ENCODE measurements at regions not wholly inside any gene's neighbourhood (a gene's known extent, or its start where the extent isn't known, plus 50 kb on each side); places are given as distances from the start of the nearest gene placed in this dataset.

DNA sequence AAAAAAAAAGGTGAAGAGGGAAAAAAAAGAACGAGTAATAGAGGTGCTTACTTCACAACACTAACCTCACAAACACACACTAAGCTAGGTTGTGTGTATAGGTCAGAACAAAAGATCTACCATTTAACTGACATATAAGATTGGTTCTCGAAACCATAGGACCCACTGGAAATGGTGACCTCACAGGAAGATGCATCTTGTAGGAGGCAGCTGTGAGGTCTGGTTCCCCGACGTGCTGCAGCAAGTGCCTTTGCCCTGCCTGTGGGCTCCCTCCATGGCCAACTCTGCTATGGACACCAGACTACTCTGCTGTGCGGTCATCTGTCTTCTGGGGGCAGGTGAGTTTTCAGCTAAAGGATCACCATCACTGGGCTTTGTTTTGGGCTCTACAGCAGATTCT lies 133.8 kb upstream of the PRSS1 start:
- Mint-ChIP-seq H3K4me1 (ENCODE audit: low read depth) (peaks cover 13% of the 10 kb centered on the region), H3K27me3 (no peaks in the 10 kb centered on the region), H3K27ac (peak overlapping the region; percentile 87), H3K4me3 (peak overlapping the region; percentile 86), H3K36me3 (ENCODE audit: low read depth) (peaks cover 6% of the 10 kb centered on the region), H3K9me3 (no peaks in the 10 kb centered on the region)
- intact Hi-C loops (cut with DNase I, micrococcal nuclease), result no loop called here
- ATAC-seq (ENCODE audit: poor library complexity) (no peak), DNase-seq (no peak)
- POLR2A ChIA-PET, result interaction anchor here (0.6 to 3.5 kb wide), 8 partner anchors 12 to 251 kb away, joined by 3 to 38 read pairs (median 7); no protein-coding TSS in a partner anchor
- Histone ChIP-seq H3K4me1 (ENCODE audit: insufficient read depth, low read length) (peaks cover 4% of the 10 kb centered on the region), H3K9me3 (ENCODE audit: control insufficient read depth in 1 of 2, insufficient read depth in 1 of 2, low read length in 2 of 2) (no peaks in the 10 kb centered on the region), H3K27ac (ENCODE audit: low read depth in 1 of 2, low read length in 2 of 2) (peak overlapping the region in 1 of 2 donors; percentile 7), H3K27me3 (ENCODE audit: control insufficient read depth in 1 of 2, insufficient read depth in 2 of 2, low read length in 2 of 2) (no peaks in the 10 kb centered on the region), H3K36me3 (ENCODE audit: insufficient read depth, low read length) (no peaks in the 10 kb centered on the region), H3K4me3 (ENCODE audit: low read length) (peak overlapping the region; percentile 38)
- TF ChIP-seq, protein P1, sequence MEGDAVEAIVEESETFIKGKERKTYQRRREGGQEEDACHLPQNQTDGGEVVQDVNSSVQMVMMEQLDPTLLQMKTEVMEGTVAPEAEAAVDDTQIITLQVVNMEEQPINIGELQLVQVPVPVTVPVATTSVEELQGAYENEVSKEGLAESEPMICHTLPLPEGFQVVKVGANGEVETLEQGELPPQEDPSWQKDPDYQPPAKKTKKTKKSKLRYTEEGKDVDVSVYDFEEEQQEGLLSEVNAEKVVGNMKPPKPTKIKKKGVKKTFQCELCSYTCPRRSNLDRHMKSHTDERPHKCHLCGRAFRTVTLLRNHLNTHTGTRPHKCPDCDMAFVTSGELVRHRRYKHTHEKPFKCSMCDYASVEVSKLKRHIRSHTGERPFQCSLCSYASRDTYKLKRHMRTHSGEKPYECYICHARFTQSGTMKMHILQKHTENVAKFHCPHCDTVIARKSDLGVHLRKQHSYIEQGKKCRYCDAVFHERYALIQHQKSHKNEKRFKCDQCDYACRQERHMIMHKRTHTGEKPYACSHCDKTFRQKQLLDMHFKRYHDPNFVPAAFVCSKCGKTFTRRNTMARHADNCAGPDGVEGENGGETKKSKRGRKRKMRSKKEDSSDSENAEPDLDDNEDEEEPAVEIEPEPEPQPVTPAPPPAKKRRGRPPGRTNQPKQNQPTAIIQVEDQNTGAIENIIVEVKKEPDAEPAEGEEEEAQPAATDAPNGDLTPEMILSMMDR (IDR thresholded peaks at IDR 0.05), result no peak
- CTCF ChIA-PET, result interaction anchor here (0.6 to 1.3 kb wide), 3 partner anchors 11 to 765 kb away, joined by 3 to 4 read pairs (median 3); no protein-coding TSS in a partner anchor

DNA sequence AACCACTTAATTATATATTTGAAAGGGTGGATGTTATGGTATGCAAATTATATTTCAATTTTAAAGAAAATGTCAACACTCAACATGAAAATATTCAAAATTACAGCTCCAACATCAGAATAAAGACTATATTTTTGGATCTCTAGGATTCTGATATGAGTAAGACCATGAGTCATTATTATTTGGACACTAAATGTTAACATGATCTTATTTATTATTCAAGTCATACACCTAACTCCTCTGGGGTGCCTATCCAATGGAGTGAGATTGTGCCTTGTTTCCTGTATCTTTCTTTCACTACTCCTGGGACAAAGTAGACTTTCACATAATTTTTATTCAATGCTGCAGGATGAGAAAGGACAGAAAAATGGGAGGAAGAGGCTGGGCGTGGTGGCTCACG lies 135.2 kb upstream of the PRSS1 start:
- ATAC-seq (ENCODE audit: poor library complexity) (no peak), DNase-seq (no peak)
- Mint-ChIP-seq H3K27ac (peak overlapping the region; percentile 17), H3K36me3 (ENCODE audit: low read depth) (peaks cover 6% of the 10 kb centered on the region), H3K27me3 (no peaks in the 10 kb centered on the region), H3K4me1 (ENCODE audit: low read depth) (peaks cover 17% of the 10 kb centered on the region), H3K4me3 (no peak overlapping the region), H3K9me3 (no peaks in the 10 kb centered on the region)
- Histone ChIP-seq H3K9me3 (ENCODE audit: control insufficient read depth in 1 of 2, insufficient read depth in 1 of 2, low read length in 2 of 2) (no peaks in the 10 kb centered on the region), H3K27ac (ENCODE audit: low read depth in 1 of 2, low read length in 2 of 2) (no peak overlapping the region), H3K36me3 (ENCODE audit: insufficient read depth, low read length) (no peaks in the 10 kb centered on the region), H3K4me3 (ENCODE audit: low read length) (no peak overlapping the region), H3K4me1 (ENCODE audit: insufficient read depth, low read length) (peaks cover 4% of the 10 kb centered on the region), H3K27me3 (ENCODE audit: control insufficient read depth in 1 of 2, insufficient read depth in 2 of 2, low read length in 2 of 2) (no peaks in the 10 kb centered on the region)
- TF ChIP-seq, protein P1 (IDR thresholded peaks at IDR 0.05), result no peak
- intact Hi-C loops (cut with DNase I, micrococcal nuclease), result no loop called here
- POLR2A ChIA-PET, result interaction anchor here (3.2 to 3.5 kb wide), 3 partner anchors 174 to 194 kb away, joined by 22 to 38 read pairs (median 33); no protein-coding TSS in a partner anchor
- CTCF ChIA-PET, result no interaction called here

DNA sequence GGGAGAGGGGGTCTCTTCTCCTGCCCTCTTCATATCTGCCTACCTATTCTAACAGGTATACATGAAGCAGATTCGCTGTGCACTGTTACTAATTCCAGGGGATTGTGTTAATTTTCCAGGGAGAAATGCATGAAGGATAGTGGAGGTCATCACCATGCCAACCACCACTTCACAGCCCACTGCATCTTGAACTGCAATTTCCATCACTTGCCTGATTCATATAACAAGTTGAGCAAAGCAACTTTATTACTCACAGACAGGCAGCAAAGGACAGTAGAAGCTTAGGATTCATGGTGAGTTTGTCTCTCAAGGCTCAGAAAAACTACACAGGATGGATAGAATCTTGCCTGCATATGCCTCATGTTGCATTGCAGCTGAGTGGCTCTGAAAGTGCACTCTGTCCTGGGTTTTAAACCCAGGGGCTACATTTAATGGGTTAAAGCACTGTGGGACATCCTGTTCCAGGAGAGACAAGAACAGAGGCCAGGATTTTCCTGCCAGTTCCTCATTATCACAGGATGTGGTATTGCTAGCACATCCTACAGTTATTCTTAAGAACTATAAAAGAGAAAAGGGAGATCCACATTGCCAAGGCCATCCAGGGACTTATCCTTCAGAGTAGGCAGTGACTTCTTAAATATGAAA lies 136.9 kb upstream of the PRSS1 start:
- no peak overlapping the region for H3K4me3 Mint-ChIP-seq

More for the DNA sequence above, 136.9 kb upstream of the PRSS1 start:
- DNase-seq (no peak), ATAC-seq (ENCODE audit: poor library complexity) (no peak)
- H3K27me3 Mint-ChIP-seq, result no peaks in the 10 kb centered on the region
- Histone ChIP-seq H3K27ac (ENCODE audit: low read depth in 1 of 2, low read length in 2 of 2) (no peak overlapping the region), H3K27me3 (ENCODE audit: control insufficient read depth in 1 of 2, insufficient read depth in 2 of 2, low read length in 2 of 2) (no peaks in the 10 kb centered on the region), H3K36me3 (ENCODE audit: insufficient read depth, low read length) (no peaks in the 10 kb centered on the region), H3K9me3 (ENCODE audit: control insufficient read depth in 1 of 2, insufficient read depth in 1 of 2, low read length in 2 of 2) (no peaks in the 10 kb centered on the region), H3K4me1 (ENCODE audit: insufficient read depth, low read length) (peaks cover 4% of the 10 kb centered on the region), H3K4me3 (ENCODE audit: low read length) (no peak overlapping the region)
- no peaks in the 10 kb centered on the region for H3K9me3 Mint-ChIP-seq
- ChIA-PET POLR2A (no interaction called here), CTCF (no interaction called here)
- peak overlapping the region; percentile 59 for H3K27ac Mint-ChIP-seq
- intact Hi-C loops (cut with DNase I, micrococcal nuclease), result no loop called here
- TF ChIP-seq, protein P1 (IDR thresholded peaks at IDR 0.05), result no peak
- peaks cover 6% of the 10 kb centered on the region for H3K36me3 Mint-ChIP-seq (ENCODE audit: low read depth)
- H3K4me1 Mint-ChIP-seq (ENCODE audit: low read depth), result peaks cover 17% of the 10 kb centered on the region
